Prostate gland (tissue), 2 donors: ENCODE measurements at regions not wholly inside any gene's neighbourhood (a gene's known extent, or its start where the extent isn't known, plus 50 kb on each side); places are given as distances from the start of the nearest gene placed in this dataset.

Source experiments
- DNase-seq: peaks from one replicate; pipeline ENCODE4 v3.0.0-alpha.2; 2019; ENCODE audit warnings: low spot score
- H3K27ac ChIP-seq, 2 donors: fragments of 200-600 bp; sonication (generic); 2 replicates each; pipeline ENCODE4 v1.5.1; 2017 to 2019
- H3K27me3 ChIP-seq: fragments of 200-600 bp; sonication (generic); replicated peaks from 2 replicates; pipeline ENCODE4 v1.5.1; 2019; ENCODE audit not compliant: insufficient read depth
- H3K36me3 ChIP-seq, 2 donors: fragments of 200-600 bp; sonication (generic); 1 replicate in 1 of 2; 2 replicates in 1 of 2; pipeline versions ENCODE4 v1.5.1 to v1.8.1; 2017 to 2019
- H3K4me1 ChIP-seq: fragments of 200-600 bp; sonication (generic); replicated peaks from 2 replicates; pipeline ENCODE4 v1.5.1; 2019
- H3K4me3 ChIP-seq, 2 donors: fragments of 200-600 bp; sonication (generic); 2 replicates each; pipeline ENCODE4 v1.5.1; 2017 to 2019
- H3K9me3 ChIP-seq: fragments of 200-600 bp; sonication (generic); 2 replicates; pipeline ENCODE4 v1.5.1; 2017
- POLR2A ChIP-seq: fragments of 450-650 bp; IDR thresholded peaks from one replicate; pipeline ENCODE4 v1.6.1; 2016; ENCODE audit warnings: antibody characterized with exemption, mild to moderate bottlenecking
- POLR2AphosphoS5 ChIP-seq: sonication (generic); formaldehyde crosslinking; IDR thresholded peaks from one replicate; pipeline ENCODE4 v1.6.1; 2017; ENCODE audit warnings: antibody characterized with exemption
- WGBS: methylation state at CpG from one replicate; pipeline ENCODE4 v1.1.5; 2018; 5-methylcytosine and 5-hydroxymethylcytosine counted together
- intact Hi-C: fragments of 100-400 bp; cut with DNase I; formaldehyde crosslinking; loops from one replicate; pipeline ENCODE4 v1.14.2; 2022
- TF ChIP-seq, protein P1 (sequence below), 4 experiments: fragments of 200-600 bp in 2 of 4; fragments of 450-650 bp in 2 of 4; sonication (generic) in 2 of 4; IDR thresholded peaks; 1 replicate in 3 of 4; 2 replicates in 1 of 4; pipeline ENCODE4 v1.5.1; 2016 to 2019; ENCODE audit warnings: antibody characterized with exemption in 4 of 4, mild to moderate bottlenecking in 2 of 4, moderate library complexity in 2 of 4

DNA sequence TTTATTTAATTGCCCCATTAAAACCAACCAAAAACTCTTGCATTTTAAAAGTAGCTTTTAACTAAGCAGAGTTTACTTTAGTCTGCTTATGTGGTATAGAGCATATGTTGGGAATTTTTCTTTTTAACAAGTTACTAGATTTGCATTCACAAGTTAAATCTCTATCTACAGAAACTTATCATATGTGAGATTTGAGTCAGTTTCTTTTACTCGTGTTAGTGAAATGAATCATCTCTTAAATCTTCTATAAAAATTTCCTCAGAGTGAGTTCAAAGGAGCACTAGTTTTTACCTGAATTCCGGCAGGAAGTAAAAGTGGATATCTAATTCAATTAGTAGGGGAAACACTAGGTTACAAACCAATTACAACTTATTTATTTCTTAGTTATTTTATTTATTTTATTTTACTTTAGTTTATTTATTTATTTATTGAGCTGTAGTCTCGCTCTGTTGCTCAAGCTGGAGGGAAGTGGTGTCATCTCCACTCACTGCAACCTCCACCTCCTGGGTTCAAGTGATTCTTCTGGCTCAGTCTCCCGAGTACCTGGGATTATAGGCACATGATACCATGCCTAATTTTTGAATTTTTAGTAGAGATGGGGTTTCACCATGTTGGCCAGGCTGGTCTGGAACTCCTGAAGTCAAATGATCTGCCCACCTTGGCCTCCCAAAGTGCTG, 1609.6 kb upstream of the B3GALT2 start:
- WGBS = 63% methylated on average over 4 of the region's 4 CpGs
- no peak overlapping the region for H3K4me3 ChIP-seq
- H3K27ac ChIP-seq = no peak overlapping the region
- no peaks in the 10 kb centered on the region for H3K9me3 ChIP-seq
- H3K27me3 ChIP-seq = no peaks in the 10 kb centered on the region
- intact Hi-C loops = no loop called here
- no peaks in the 10 kb centered on the region for H3K4me1 ChIP-seq
- no peak for DNase-seq
- TF ChIP-seq, protein P1, sequence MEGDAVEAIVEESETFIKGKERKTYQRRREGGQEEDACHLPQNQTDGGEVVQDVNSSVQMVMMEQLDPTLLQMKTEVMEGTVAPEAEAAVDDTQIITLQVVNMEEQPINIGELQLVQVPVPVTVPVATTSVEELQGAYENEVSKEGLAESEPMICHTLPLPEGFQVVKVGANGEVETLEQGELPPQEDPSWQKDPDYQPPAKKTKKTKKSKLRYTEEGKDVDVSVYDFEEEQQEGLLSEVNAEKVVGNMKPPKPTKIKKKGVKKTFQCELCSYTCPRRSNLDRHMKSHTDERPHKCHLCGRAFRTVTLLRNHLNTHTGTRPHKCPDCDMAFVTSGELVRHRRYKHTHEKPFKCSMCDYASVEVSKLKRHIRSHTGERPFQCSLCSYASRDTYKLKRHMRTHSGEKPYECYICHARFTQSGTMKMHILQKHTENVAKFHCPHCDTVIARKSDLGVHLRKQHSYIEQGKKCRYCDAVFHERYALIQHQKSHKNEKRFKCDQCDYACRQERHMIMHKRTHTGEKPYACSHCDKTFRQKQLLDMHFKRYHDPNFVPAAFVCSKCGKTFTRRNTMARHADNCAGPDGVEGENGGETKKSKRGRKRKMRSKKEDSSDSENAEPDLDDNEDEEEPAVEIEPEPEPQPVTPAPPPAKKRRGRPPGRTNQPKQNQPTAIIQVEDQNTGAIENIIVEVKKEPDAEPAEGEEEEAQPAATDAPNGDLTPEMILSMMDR (IDR thresholded peaks at IDR 0.05) = no peak
- TF ChIP-seq POLR2A (no peak), POLR2AphosphoS5 (no peak)
- no peaks in the 10 kb centered on the region for H3K36me3 ChIP-seq

GRCh38 chr1:194787001-194787400, 1600.6 kb upstream of the B3GALT2 start:
- TF ChIP-seq POLR2A = no peak
- TF ChIP-seq, protein P1 (IDR thresholded peaks at IDR 0.05) = no peak
- no peak for TF ChIP-seq POLR2AphosphoS5
- no peaks in the 10 kb centered on the region for H3K9me3 ChIP-seq
- H3K4me1 ChIP-seq = no peaks in the 10 kb centered on the region
- H3K27me3 ChIP-seq = no peaks in the 10 kb centered on the region
- DNase-seq = no peak
- H3K4me3 ChIP-seq = no peak overlapping the region
- H3K27ac ChIP-seq = no peak overlapping the region
- no peaks in the 10 kb centered on the region for H3K36me3 ChIP-seq
- intact Hi-C loops = no loop called here
- WGBS = 84% methylated on average over 3 of the region's 3 CpGs

- intact Hi-C loops = no loop called here
- Histone ChIP-seq H3K4me3 (no peak overlapping the region), H3K36me3 (no peaks in the 10 kb centered on the region), H3K27ac (no peak overlapping the region), H3K9me3 (no peaks in the 10 kb centered on the region), H3K4me1 (no peaks in the 10 kb centered on the region), H3K27me3 (no peaks in the 10 kb centered on the region)
- no peak for TF ChIP-seq POLR2A
- TF ChIP-seq, protein P1 (IDR thresholded peaks at IDR 0.05) = no peak
- no peak for TF ChIP-seq POLR2AphosphoS5
- no peak for DNase-seq
- WGBS = 91% methylated on average over 4 of the region's 4 CpGs
These were observed 1599.6 kb upstream of the B3GALT2 start for GRCh38 chr1:194786027-194786426.

GRCh38 chr1:194776657-194777056, 1590.2 kb upstream of the B3GALT2 start:
- H3K9me3 ChIP-seq = no peaks in the 10 kb centered on the region
- TF ChIP-seq POLR2A (no peak), POLR2AphosphoS5 (no peak)
- TF ChIP-seq, protein P1 (IDR thresholded peaks at IDR 0.05) = no peak
- no peak overlapping the region for H3K4me3 ChIP-seq
- 88% methylated on average over 3 of the region's 3 CpGs for WGBS
- no peaks in the 10 kb centered on the region for H3K4me1 ChIP-seq
- H3K27me3 ChIP-seq = no peaks in the 10 kb centered on the region
- DNase-seq = no peak
- H3K36me3 ChIP-seq = no peaks in the 10 kb centered on the region
- H3K27ac ChIP-seq = no peak overlapping the region
- intact Hi-C loops = no loop called here

GRCh38 chr1:194774535-194774934, 1588.1 kb upstream of the B3GALT2 start:
- Histone ChIP-seq H3K27me3 (no peaks in the 10 kb centered on the region), H3K4me3 (no peak overlapping the region), H3K36me3 (no peaks in the 10 kb centered on the region), H3K4me1 (no peaks in the 10 kb centered on the region), H3K9me3 (no peaks in the 10 kb centered on the region), H3K27ac (no peak overlapping the region)
- WGBS = 90% methylated on average over 2 of the region's 2 CpGs
- no peak for DNase-seq
- TF ChIP-seq POLR2AphosphoS5 (no peak), POLR2A (no peak)
- TF ChIP-seq, protein P1 (IDR thresholded peaks at IDR 0.05) = no peak
- intact Hi-C loops = no loop called here
